ENCODE measurements at regions not wholly inside any gene's neighbourhood (a gene's known extent, or its start where the extent isn't known, plus 50 kb on each side); places are given as distances from the start of the nearest gene placed in this dataset.

- Histone ChIP-seq H3K4me2 (ENCODE audit: low read length) (no peak overlapping the region), H3K4me1 (no peaks in the 10 kb centered on the region), H2AFZ (no peak overlapping the region), H3K79me2 (no peaks in the 10 kb centered on the region), H3K9me3 (ENCODE audit: control insufficient read depth, low read length) (no peaks in the 10 kb centered on the region), H3K27me3 (ENCODE audit: control insufficient read depth, insufficient read depth, low read length) (no peaks in the 10 kb centered on the region), H3K9ac (no peak overlapping the region), H3K27ac (no peak overlapping the region), H3K4me3 (ENCODE audit: low read depth, low read length) (no peak overlapping the region), H3K36me3 (ENCODE audit: control insufficient read depth, insufficient read depth, low read length) (no peaks in the 10 kb centered on the region)
- TF ChIP-seq CTCF (IDR thresholded peaks at IDR 0.05) = no peak
Observed at GRCh38 chr4:133003169-133003568, 145.9 kb upstream of the PCDH10 start.

GRCh38 chr4:133014473-133015135 lies 134.5 kb upstream of the PCDH10 start:
- Histone ChIP-seq H3K27me3 (ENCODE audit: control insufficient read depth, insufficient read depth, low read length) (no peaks in the 10 kb centered on the region), H3K4me2 (ENCODE audit: low read length) (no peak overlapping the region), H3K4me3 (ENCODE audit: low read depth, low read length) (no peak overlapping the region), H3K79me2 (no peaks in the 10 kb centered on the region), H3K4me1 (no peaks in the 10 kb centered on the region), H3K36me3 (ENCODE audit: control insufficient read depth, insufficient read depth, low read length) (no peaks in the 10 kb centered on the region), H3K27ac (no peak overlapping the region), H2AFZ (no peak overlapping the region), H3K9me3 (ENCODE audit: control insufficient read depth, low read length) (no peaks in the 10 kb centered on the region), H3K9ac (no peak overlapping the region)
- no peak for TF ChIP-seq CTCF (IDR thresholded peaks at IDR 0.05)

- H3K9me3 ChIP-seq (ENCODE audit: control insufficient read depth, low read length) = no peaks in the 10 kb centered on the region
- no peak overlapping the region for H3K27ac ChIP-seq
- no peaks in the 10 kb centered on the region for H3K4me1 ChIP-seq
- no peaks in the 10 kb centered on the region for H3K27me3 ChIP-seq (ENCODE audit: control insufficient read depth, insufficient read depth, low read length)
- no peak for TF ChIP-seq CTCF (IDR thresholded peaks at IDR 0.05)
- H3K4me3 ChIP-seq (ENCODE audit: low read depth, low read length) = no peak overlapping the region
- H2AFZ ChIP-seq = no peak overlapping the region
- H3K36me3 ChIP-seq (ENCODE audit: control insufficient read depth, insufficient read depth, low read length) = no peaks in the 10 kb centered on the region
- no peak overlapping the region for H3K9ac ChIP-seq
- no peak overlapping the region for H3K4me2 ChIP-seq (ENCODE audit: low read length)
- H3K79me2 ChIP-seq = no peaks in the 10 kb centered on the region
Observed at GRCh38 chr4:133045288-133045687, 103.8 kb upstream of the PCDH10 start.

- Histone ChIP-seq H3K4me3 (ENCODE audit: low read depth, low read length) (no peak overlapping the region), H2AFZ (no peak overlapping the region), H3K79me2 (no peaks in the 10 kb centered on the region), H3K9me3 (ENCODE audit: control insufficient read depth, low read length) (no peaks in the 10 kb centered on the region), H3K9ac (no peak overlapping the region), H3K36me3 (ENCODE audit: control insufficient read depth, insufficient read depth, low read length) (no peaks in the 10 kb centered on the region), H3K27me3 (ENCODE audit: control insufficient read depth, insufficient read depth, low read length) (no peaks in the 10 kb centered on the region), H3K4me1 (no peaks in the 10 kb centered on the region), H3K27ac (no peak overlapping the region), H3K4me2 (ENCODE audit: low read length) (no peak overlapping the region)
- no peak for TF ChIP-seq CTCF (IDR thresholded peaks at IDR 0.05)
Observed at GRCh38 chr4:133046156-133046555, 102.9 kb upstream of the PCDH10 start.

GRCh38 chr4:133058701-133059100 lies 90.4 kb upstream of the PCDH10 start:
- H3K9ac ChIP-seq = no peak overlapping the region
- H3K27me3 ChIP-seq (ENCODE audit: control insufficient read depth, insufficient read depth, low read length) = no peaks in the 10 kb centered on the region
- H3K9me3 ChIP-seq (ENCODE audit: control insufficient read depth, low read length) = no peaks in the 10 kb centered on the region
- no peak overlapping the region for H3K4me3 ChIP-seq (ENCODE audit: low read depth, low read length)
- no peak for TF ChIP-seq CTCF (IDR thresholded peaks at IDR 0.05)
- no peak overlapping the region for H2AFZ ChIP-seq
- no peaks in the 10 kb centered on the region for H3K79me2 ChIP-seq
- no peak overlapping the region for H3K4me2 ChIP-seq (ENCODE audit: low read length)
- no peaks in the 10 kb centered on the region for H3K4me1 ChIP-seq
- no peaks in the 10 kb centered on the region for H3K36me3 ChIP-seq (ENCODE audit: control insufficient read depth, insufficient read depth, low read length)
- H3K27ac ChIP-seq = no peak overlapping the region
